Spleen (tissue), 3 donors: ENCODE measurements at regions not wholly inside any gene's neighbourhood (a gene's known extent, or its start where the extent isn't known, plus 50 kb on each side); places are given as distances from the start of the nearest gene placed in this dataset.

Experiments used
- POLR2A ChIP-seq, 3 donors: fragments of 450-650 bp; IDR thresholded peaks; one replicate each; pipeline ENCODE4 v1.5.1; 2017; ENCODE audit warnings: antibody characterized with exemption in 3 of 3, mild to moderate bottlenecking in 1 of 3
- POLR2AphosphoS5 ChIP-seq, 3 donors: sonication (generic); formaldehyde crosslinking; IDR thresholded peaks; one replicate each; pipeline ENCODE4 v1.5.1; 2017; ENCODE audit warnings: antibody characterized with exemption in 3 of 3

DNA sequence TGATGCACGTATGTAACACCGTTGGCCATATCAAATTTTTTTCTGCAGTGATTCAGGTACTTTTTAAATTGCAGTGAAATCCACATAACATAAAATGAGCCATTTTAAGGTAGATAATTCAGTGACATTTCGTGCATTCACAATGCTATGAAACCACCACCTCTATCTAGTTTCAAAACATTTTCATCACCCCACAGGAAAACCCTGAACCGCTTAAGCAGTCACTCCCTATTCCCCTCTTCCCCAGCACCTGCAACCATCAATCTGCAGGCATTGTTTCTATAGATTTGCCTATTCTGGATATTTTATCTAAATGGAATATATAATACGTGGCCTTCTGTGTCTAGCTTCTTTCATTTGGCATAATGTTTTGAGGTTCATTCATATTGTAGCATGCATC is 79.2 kb downstream of the BOD1 start:
- no peak for TF ChIP-seq POLR2AphosphoS5 (IDR thresholded peaks at IDR 0.05)
- TF ChIP-seq POLR2A (IDR thresholded peaks at IDR 0.05) = no peak
